ENCODE measurements at regions not wholly inside any gene's neighbourhood (a gene's known extent, or its start where the extent isn't known, plus 50 kb on each side); places are given as distances from the start of the nearest gene placed in this dataset.

GRCh38 chr12:105841840-105842239 is 296.9 kb downstream of the NUAK1 start:
- H3K9me3 ChIP-seq (ENCODE audit: control insufficient read depth in 2 of 2, low read length in 2 of 2), result no peaks in the 10 kb centered on the region
- H3K4me3 ChIP-seq (ENCODE audit: low read length in 2 of 2), result no peak overlapping the region
- no peaks in the 10 kb centered on the region for H3K27me3 ChIP-seq (ENCODE audit: control insufficient read depth in 2 of 2, insufficient read depth in 2 of 2, low read length in 2 of 2)
- H3K27ac ChIP-seq (ENCODE audit: low read depth in 2 of 2, low read length in 2 of 2), result no peak overlapping the region
- no peak overlapping the region for H3K9ac ChIP-seq (ENCODE audit: low read depth in 1 of 2, low read length in 2 of 2)
- no peaks in the 10 kb centered on the region for H3K4me1 ChIP-seq (ENCODE audit: control insufficient read depth in 2 of 2, insufficient read depth in 2 of 2, low read length in 2 of 2)
- H3K36me3 ChIP-seq (ENCODE audit: control insufficient read depth in 2 of 2, insufficient read depth in 2 of 2, low read length in 2 of 2), result no peaks in the 10 kb centered on the region

GRCh38 chr12:105843561-105843960 is 295.2 kb downstream of the NUAK1 start:
- no peaks in the 10 kb centered on the region for H3K9me3 ChIP-seq (ENCODE audit: control insufficient read depth in 2 of 2, low read length in 2 of 2)
- no peak overlapping the region for H3K27ac ChIP-seq (ENCODE audit: low read depth in 2 of 2, low read length in 2 of 2)
- no peak overlapping the region for H3K4me3 ChIP-seq (ENCODE audit: low read length in 2 of 2)
- H3K36me3 ChIP-seq (ENCODE audit: control insufficient read depth in 2 of 2, insufficient read depth in 2 of 2, low read length in 2 of 2), result no peaks in the 10 kb centered on the region
- H3K27me3 ChIP-seq (ENCODE audit: control insufficient read depth in 2 of 2, insufficient read depth in 2 of 2, low read length in 2 of 2), result no peaks in the 10 kb centered on the region
- H3K4me1 ChIP-seq (ENCODE audit: control insufficient read depth in 2 of 2, insufficient read depth in 2 of 2, low read length in 2 of 2), result no peaks in the 10 kb centered on the region
- H3K9ac ChIP-seq (ENCODE audit: low read depth in 1 of 2, low read length in 2 of 2), result no peak overlapping the region

- H3K9me3 ChIP-seq (ENCODE audit: control insufficient read depth in 2 of 2, low read length in 2 of 2), result no peaks in the 10 kb centered on the region
- no peaks in the 10 kb centered on the region for H3K4me1 ChIP-seq (ENCODE audit: control insufficient read depth in 2 of 2, insufficient read depth in 2 of 2, low read length in 2 of 2)
- no peak overlapping the region for H3K4me3 ChIP-seq (ENCODE audit: low read length in 2 of 2)
- H3K27ac ChIP-seq (ENCODE audit: low read depth in 2 of 2, low read length in 2 of 2), result no peak overlapping the region
- H3K36me3 ChIP-seq (ENCODE audit: control insufficient read depth in 2 of 2, insufficient read depth in 2 of 2, low read length in 2 of 2), result no peaks in the 10 kb centered on the region
- no peak overlapping the region for H3K9ac ChIP-seq (ENCODE audit: low read depth in 1 of 2, low read length in 2 of 2)
- no peaks in the 10 kb centered on the region for H3K27me3 ChIP-seq (ENCODE audit: control insufficient read depth in 2 of 2, insufficient read depth in 2 of 2, low read length in 2 of 2)
Observed at GRCh38 chr12:105843986-105844760, 294.6 kb downstream of the NUAK1 start.

GRCh38 chr12:105846331-105846730 is 292.4 kb downstream of the NUAK1 start:
- Histone ChIP-seq H3K9me3 (ENCODE audit: control insufficient read depth in 2 of 2, low read length in 2 of 2) (no peaks in the 10 kb centered on the region), H3K27ac (ENCODE audit: low read depth in 2 of 2, low read length in 2 of 2) (no peak overlapping the region), H3K9ac (ENCODE audit: low read depth in 1 of 2, low read length in 2 of 2) (no peak overlapping the region), H3K4me3 (ENCODE audit: low read length in 2 of 2) (no peak overlapping the region), H3K27me3 (ENCODE audit: control insufficient read depth in 2 of 2, insufficient read depth in 2 of 2, low read length in 2 of 2) (no peaks in the 10 kb centered on the region), H3K4me1 (ENCODE audit: control insufficient read depth in 2 of 2, insufficient read depth in 2 of 2, low read length in 2 of 2) (no peaks in the 10 kb centered on the region), H3K36me3 (ENCODE audit: control insufficient read depth in 2 of 2, insufficient read depth in 2 of 2, low read length in 2 of 2) (no peaks in the 10 kb centered on the region)

GRCh38 chr12:105847068-105847467 is 291.7 kb downstream of the NUAK1 start:
- Histone ChIP-seq H3K4me1 (ENCODE audit: control insufficient read depth in 2 of 2, insufficient read depth in 2 of 2, low read length in 2 of 2) (no peaks in the 10 kb centered on the region), H3K4me3 (ENCODE audit: low read length in 2 of 2) (no peak overlapping the region), H3K36me3 (ENCODE audit: control insufficient read depth in 2 of 2, insufficient read depth in 2 of 2, low read length in 2 of 2) (no peaks in the 10 kb centered on the region), H3K27me3 (ENCODE audit: control insufficient read depth in 2 of 2, insufficient read depth in 2 of 2, low read length in 2 of 2) (no peaks in the 10 kb centered on the region), H3K9ac (ENCODE audit: low read depth in 1 of 2, low read length in 2 of 2) (no peak overlapping the region), H3K9me3 (ENCODE audit: control insufficient read depth in 2 of 2, low read length in 2 of 2) (no peaks in the 10 kb centered on the region), H3K27ac (ENCODE audit: low read depth in 2 of 2, low read length in 2 of 2) (no peak overlapping the region)

GRCh38 chr12:105848286-105848685 is 290.5 kb downstream of the NUAK1 start:
- Histone ChIP-seq H3K27me3 (ENCODE audit: control insufficient read depth in 2 of 2, insufficient read depth in 2 of 2, low read length in 2 of 2) (no peaks in the 10 kb centered on the region), H3K4me3 (ENCODE audit: low read length in 2 of 2) (no peak overlapping the region), H3K9ac (ENCODE audit: low read depth in 1 of 2, low read length in 2 of 2) (no peak overlapping the region), H3K4me1 (ENCODE audit: control insufficient read depth in 2 of 2, insufficient read depth in 2 of 2, low read length in 2 of 2) (no peaks in the 10 kb centered on the region), H3K27ac (ENCODE audit: low read depth in 2 of 2, low read length in 2 of 2) (no peak overlapping the region), H3K9me3 (ENCODE audit: control insufficient read depth in 2 of 2, low read length in 2 of 2) (no peaks in the 10 kb centered on the region), H3K36me3 (ENCODE audit: control insufficient read depth in 2 of 2, insufficient read depth in 2 of 2, low read length in 2 of 2) (no peaks in the 10 kb centered on the region)

GRCh38 chr12:105850103-105850968 is 288.4 kb downstream of the NUAK1 start:
- no peak overlapping the region for H3K4me3 ChIP-seq (ENCODE audit: low read length in 2 of 2)
- no peak overlapping the region for H3K27ac ChIP-seq (ENCODE audit: low read depth in 2 of 2, low read length in 2 of 2)
- H3K36me3 ChIP-seq (ENCODE audit: control insufficient read depth in 2 of 2, insufficient read depth in 2 of 2, low read length in 2 of 2), result no peaks in the 10 kb centered on the region
- H3K9ac ChIP-seq (ENCODE audit: low read depth in 1 of 2, low read length in 2 of 2), result no peak overlapping the region
- no peaks in the 10 kb centered on the region for H3K4me1 ChIP-seq (ENCODE audit: control insufficient read depth in 2 of 2, insufficient read depth in 2 of 2, low read length in 2 of 2)
- H3K27me3 ChIP-seq (ENCODE audit: control insufficient read depth in 2 of 2, insufficient read depth in 2 of 2, low read length in 2 of 2), result no peaks in the 10 kb centered on the region
- H3K9me3 ChIP-seq (ENCODE audit: control insufficient read depth in 2 of 2, low read length in 2 of 2), result no peaks in the 10 kb centered on the region

GRCh38 chr12:105852496-105852895 is 286.3 kb downstream of the NUAK1 start:
- Histone ChIP-seq H3K36me3 (ENCODE audit: control insufficient read depth in 2 of 2, insufficient read depth in 2 of 2, low read length in 2 of 2) (no peaks in the 10 kb centered on the region), H3K9ac (ENCODE audit: low read depth in 1 of 2, low read length in 2 of 2) (no peak overlapping the region), H3K27me3 (ENCODE audit: control insufficient read depth in 2 of 2, insufficient read depth in 2 of 2, low read length in 2 of 2) (no peaks in the 10 kb centered on the region), H3K9me3 (ENCODE audit: control insufficient read depth in 2 of 2, low read length in 2 of 2) (no peaks in the 10 kb centered on the region), H3K4me1 (ENCODE audit: control insufficient read depth in 2 of 2, insufficient read depth in 2 of 2, low read length in 2 of 2) (no peaks in the 10 kb centered on the region), H3K27ac (ENCODE audit: low read depth in 2 of 2, low read length in 2 of 2) (no peak overlapping the region), H3K4me3 (ENCODE audit: low read length in 2 of 2) (no peak overlapping the region)

- Histone ChIP-seq H3K27me3 (ENCODE audit: control insufficient read depth in 2 of 2, insufficient read depth in 2 of 2, low read length in 2 of 2) (no peaks in the 10 kb centered on the region), H3K4me1 (ENCODE audit: control insufficient read depth in 2 of 2, insufficient read depth in 2 of 2, low read length in 2 of 2) (no peaks in the 10 kb centered on the region), H3K4me3 (ENCODE audit: low read length in 2 of 2) (no peak overlapping the region), H3K9me3 (ENCODE audit: control insufficient read depth in 2 of 2, low read length in 2 of 2) (no peaks in the 10 kb centered on the region), H3K36me3 (ENCODE audit: control insufficient read depth in 2 of 2, insufficient read depth in 2 of 2, low read length in 2 of 2) (no peaks in the 10 kb centered on the region), H3K27ac (ENCODE audit: low read depth in 2 of 2, low read length in 2 of 2) (no peak overlapping the region), H3K9ac (ENCODE audit: low read depth in 1 of 2, low read length in 2 of 2) (no peak overlapping the region)
Observed at GRCh38 chr12:105852951-105853350, 285.8 kb downstream of the NUAK1 start.

GRCh38 chr12:105854071-105854470 is 284.7 kb downstream of the NUAK1 start:
- no peak overlapping the region for H3K4me3 ChIP-seq (ENCODE audit: low read length in 2 of 2)
- no peaks in the 10 kb centered on the region for H3K4me1 ChIP-seq (ENCODE audit: control insufficient read depth in 2 of 2, insufficient read depth in 2 of 2, low read length in 2 of 2)
- no peak overlapping the region for H3K9ac ChIP-seq (ENCODE audit: low read depth in 1 of 2, low read length in 2 of 2)
- no peak overlapping the region for H3K27ac ChIP-seq (ENCODE audit: low read depth in 2 of 2, low read length in 2 of 2)
- H3K9me3 ChIP-seq (ENCODE audit: control insufficient read depth in 2 of 2, low read length in 2 of 2), result no peaks in the 10 kb centered on the region
- H3K36me3 ChIP-seq (ENCODE audit: control insufficient read depth in 2 of 2, insufficient read depth in 2 of 2, low read length in 2 of 2), result no peaks in the 10 kb centered on the region
- H3K27me3 ChIP-seq (ENCODE audit: control insufficient read depth in 2 of 2, insufficient read depth in 2 of 2, low read length in 2 of 2), result no peaks in the 10 kb centered on the region

Data from mucosa of rectum (tissue), 2 donors.